ENCODE measurements at regions not wholly inside any gene's neighbourhood (a gene's known extent, or its start where the extent isn't known, plus 50 kb on each side); places are given as distances from the start of the nearest gene placed in this dataset.

- TF ChIP-seq CTCF (conservative IDR thresholded peaks at IDR 0.05) (no peak), EZH2 (IDR thresholded peaks at IDR 0.05; ENCODE audit: low read depth) (no peak)
These were observed 1475.0 kb upstream of the ZEB2 start for GRCh38 chr2:145994910-145995309.
